Right forelimb (tissue), 1 donor: ENCODE measurements at regions not wholly inside any gene's neighbourhood (a gene's known extent, or its start where the extent isn't known, plus 50 kb on each side); places are given as distances from the start of the nearest gene placed in this dataset.

Experiments used
- DNase-seq: peaks from one replicate; pipeline ENCODE4 v3.0.0-alpha.2; 2018

DNA sequence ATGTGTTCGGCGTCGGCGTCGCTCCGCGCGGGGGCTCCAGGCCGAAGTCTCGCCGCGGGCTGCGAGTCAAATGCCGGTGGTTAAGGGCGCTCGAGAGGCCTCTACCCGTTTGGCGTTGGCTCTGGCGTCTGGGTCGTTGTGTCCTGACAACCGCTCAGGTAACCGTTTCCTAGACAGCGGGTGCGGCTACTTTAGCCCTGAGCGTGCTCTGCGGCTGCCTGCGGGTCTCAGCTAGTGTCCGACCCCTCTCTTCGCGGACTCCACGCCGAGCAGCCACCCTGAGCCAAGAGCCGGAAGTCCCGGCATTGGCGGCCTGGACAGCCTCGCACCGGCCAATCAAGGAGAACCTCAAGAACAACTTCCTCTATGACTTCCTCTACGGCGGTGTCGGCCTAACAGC, 173.4 kb downstream of the SETD4 start:
- DNase-seq: no peak

- DNase-seq: no peak
These were observed 174.3 kb downstream of the SETD4 start for GRCh38 chr21:35885942-35886541.

GRCh38 chr21:35882791-35883240, 177.5 kb downstream of the SETD4 start:
- no peak for DNase-seq

DNA sequence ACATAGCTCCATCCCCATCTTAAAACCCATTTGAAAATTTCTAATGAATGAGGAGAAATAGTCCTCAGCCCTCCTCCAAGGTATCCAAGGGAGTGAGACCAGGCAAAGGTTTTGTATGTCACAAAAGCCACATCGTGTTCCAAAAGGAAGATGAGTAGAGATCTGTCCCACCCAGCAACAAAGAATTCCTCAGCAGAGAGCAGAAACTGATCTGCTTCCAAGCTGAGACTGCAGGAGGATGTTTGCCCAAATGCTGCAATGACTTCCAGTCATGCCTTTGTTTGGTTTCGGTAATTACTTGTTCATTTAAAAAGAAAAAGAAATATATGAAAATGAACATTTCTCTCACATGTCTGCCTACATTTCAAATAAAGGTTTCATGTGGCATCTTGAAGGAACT, 186.9 kb downstream of the SETD4 start:
- no peak for DNase-seq

- no peak for DNase-seq
These were observed 188.4 kb downstream of the SETD4 start for GRCh38 chr21:35871906-35872305.

GRCh38 chr21:35868869-35869223, 191.5 kb downstream of the SETD4 start:
- DNase-seq: no peak

DNA sequence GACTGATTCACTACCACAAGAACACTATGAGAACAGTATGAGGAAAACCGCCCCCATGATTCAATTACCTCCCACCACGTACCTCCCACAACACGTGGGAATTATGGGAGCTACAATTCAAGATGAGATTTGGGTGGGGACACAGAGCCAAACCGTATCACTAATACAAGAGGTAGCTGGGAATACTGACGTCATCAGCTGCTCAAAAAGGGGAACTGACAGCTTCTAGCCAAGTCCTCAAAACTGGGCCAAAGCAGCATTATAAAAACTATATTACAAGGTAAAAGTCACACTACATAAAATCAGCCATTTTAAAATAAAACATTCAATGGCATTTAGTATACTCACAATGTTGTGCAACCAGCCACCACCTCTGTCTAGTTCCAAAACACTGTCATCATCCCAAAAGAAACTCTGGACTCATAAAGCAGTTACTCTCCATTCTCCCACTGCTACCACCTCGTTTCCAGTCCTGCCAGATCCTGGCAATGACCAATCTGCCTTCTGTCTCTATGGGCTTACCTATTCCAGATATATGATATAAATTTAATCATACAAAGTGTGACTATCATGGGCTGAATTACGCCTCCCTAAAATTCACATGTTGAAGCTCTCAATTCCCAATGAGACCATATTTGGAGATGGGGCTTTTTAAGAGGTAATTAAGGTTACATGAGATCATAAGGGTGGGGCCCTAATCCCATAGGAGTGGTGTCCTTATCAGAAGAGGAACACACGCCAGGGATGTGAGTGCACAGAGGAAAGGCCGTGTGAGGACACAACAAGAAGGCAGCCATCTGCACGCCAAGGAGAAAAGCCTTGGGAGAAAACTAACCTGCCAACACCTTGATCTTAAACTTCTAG, 192.1 kb downstream of the SETD4 start:
- DNase-seq: no peak

DNA sequence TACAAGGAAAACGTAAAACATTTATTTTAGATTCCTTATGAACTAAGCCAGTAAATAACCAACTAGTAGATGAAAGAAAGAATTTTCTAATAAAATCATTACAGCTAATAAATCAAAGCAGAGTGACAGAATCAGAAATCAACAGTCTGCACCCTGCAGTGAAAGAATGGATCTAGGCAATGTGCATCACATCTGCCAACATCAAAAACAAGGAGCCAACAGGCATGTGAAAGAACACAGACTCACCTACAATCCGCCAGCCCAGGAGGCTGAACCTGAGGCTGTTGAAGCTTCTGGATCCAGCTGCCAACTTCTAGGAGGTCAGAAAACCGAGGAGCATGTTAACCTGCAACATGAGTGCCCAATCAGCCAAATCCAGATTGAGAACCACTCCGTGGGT, 196.3 kb downstream of the SETD4 start:
- DNase-seq: no peak

GRCh38 chr21:35862969-35863368, 197.4 kb downstream of the SETD4 start:
- no peak for DNase-seq

DNA sequence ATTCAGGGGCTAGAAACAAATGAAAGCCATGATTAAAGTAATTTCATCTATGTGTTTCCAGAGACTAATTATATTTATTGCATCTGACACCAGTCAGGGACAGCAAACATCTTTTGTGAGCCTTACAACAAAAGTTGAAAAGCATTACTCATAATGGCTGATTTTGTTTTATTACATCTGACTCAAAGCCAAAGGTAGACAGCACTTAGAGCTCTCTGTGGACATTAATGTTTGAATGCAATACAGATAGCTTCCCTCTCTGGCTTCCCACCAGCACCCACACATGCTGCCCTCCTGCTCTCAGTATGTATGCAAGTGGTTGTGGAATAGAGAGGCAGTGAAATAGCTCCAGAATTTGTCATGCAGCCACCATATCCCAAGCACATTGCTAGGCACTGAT, 198.7 kb downstream of the SETD4 start:
- DNase-seq: no peak

DNA sequence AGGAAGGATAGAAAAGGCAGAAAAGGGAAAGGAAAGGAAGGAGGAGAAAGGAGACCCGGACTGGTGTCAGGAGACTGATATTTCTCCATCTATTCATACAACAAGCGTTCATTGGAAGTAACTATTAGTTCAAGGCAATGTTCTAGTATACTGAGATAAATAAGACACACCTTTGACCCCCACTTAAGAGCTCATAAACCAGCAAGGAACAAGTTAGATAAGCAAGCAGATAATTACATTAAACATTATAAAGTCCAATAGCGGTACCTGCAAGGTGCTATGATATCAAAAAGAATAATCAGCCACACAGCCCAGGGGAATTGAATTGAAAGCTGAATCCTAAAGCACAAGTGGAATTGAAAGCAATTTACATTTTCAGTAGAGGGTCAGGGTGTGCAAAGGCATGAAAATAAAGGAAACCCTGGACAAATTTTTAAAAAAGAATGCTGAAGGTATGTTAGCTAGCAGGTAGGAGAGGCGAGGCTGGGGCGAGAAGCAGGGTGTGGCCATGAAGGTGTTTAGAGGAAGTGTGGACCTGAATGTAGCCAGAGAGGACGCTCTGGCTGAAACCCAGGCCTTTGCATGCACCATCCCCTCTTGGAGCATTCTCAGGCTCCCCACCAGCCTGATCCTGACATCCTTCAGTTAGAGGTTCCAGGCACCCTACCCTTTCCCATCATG, 200.0 kb downstream of the SETD4 start:
- no peak for DNase-seq

GRCh38 chr21:35859677-35860076, 200.6 kb downstream of the SETD4 start:
- no peak for DNase-seq

DNA sequence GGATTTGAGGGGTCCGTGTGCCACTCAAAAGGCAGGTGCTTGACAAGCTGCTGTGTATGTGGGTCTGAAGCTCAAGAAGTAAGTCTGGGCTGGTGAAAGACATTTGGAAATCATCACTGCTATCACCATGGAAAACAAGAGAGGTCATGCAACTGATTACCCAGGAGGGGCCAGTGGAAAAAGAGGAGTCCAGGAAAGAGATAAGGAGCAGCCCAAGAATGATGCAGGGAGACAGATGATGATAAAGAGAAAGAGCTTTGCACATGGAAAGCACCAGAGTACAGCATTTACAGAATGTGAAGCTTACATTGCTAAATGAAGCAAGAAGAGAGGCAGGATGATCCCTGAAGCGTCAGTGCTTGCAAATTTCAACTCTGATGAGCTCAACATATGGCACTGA, 203.2 kb downstream of the SETD4 start:
- DNase-seq: no peak

DNA sequence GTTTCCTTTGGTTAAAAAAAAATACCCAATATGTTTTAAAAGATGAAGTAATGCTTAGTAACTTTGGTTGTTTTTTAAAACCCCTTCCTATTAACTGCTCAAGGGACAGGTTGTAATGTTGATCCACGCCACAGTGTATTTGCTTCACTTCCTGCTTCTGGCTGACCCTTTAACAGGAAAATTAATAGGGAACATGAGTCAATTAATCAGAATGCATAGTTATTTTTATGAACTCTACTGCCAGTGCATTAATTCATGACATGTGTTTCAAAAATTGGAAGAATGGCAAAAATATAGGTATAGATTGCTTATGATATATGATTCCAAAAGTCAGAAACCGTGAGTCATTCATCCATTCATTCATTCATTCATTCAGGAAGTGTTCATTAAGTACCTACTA, 204.8 kb downstream of the SETD4 start:
- DNase-seq: no peak

GRCh38 chr21:35854281-35854680, 206.0 kb downstream of the SETD4 start:
- DNase-seq: no peak

- no peak for DNase-seq
These were observed 206.7 kb downstream of the SETD4 start for GRCh38 chr21:35853321-35854239.

DNA sequence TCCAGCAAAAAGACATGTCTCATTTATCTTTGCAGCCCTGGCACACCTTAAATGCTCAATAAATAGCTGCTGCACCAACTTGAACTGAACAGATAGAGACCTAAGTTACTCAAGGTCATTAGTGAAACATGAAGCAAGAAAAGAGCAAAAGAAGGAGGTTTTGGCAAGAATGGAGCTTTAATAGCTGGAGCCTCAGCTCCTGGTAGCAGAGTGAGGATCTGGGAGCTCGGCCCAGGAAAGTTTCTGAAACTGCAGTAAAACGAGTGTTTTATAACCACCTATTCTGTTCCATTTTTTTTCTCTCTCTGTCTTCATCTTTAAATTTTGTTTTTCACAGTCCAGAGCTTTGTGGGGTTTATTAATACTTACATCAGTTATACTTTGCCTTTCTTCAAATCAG, 207.5 kb downstream of the SETD4 start:
- DNase-seq: no peak

GRCh38 chr21:35850542-35851103, 209.7 kb downstream of the SETD4 start:
- no peak for DNase-seq

DNA sequence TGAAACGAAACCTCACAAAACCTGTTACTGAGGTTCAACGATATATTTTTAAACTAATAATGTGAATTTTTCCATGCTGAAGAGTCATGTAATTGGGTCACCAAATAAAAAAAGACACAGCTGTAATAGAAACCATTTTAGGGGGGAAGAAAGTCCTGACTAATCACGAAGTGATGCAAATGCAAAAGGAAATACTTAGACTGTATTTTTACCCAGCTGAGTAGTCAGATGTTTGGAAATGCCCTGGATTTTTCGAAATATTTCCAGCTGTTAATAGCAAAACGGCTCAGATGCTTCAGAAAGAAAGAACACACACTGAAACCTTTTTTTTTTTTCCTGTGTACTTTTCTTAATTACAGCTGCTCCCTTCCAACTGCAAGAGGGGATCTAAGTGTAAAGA, 210.3 kb downstream of the SETD4 start:
- no peak for DNase-seq

DNA sequence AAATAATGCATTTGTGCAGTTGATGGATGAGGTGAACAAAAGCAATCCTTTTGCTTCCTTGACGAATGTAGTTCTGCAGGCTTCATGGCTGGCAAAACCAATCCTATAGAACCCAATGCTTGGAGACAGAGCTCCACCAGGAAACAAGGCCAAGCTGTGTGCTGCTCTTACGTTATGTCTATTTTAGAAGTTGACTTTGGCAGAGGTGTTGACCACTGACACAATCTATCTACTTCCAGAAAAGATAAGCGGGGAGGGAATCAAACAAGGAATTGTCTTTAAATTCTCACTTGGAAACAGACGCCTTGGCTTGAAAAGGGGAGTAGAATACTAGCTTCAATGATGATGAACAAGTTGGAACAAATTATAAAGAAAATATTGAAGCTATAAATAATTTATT, 211.2 kb downstream of the SETD4 start:
- no peak for DNase-seq

- DNase-seq: no peak
These were observed 216.2 kb downstream of the SETD4 start for GRCh38 chr21:35843911-35844667.

DNA sequence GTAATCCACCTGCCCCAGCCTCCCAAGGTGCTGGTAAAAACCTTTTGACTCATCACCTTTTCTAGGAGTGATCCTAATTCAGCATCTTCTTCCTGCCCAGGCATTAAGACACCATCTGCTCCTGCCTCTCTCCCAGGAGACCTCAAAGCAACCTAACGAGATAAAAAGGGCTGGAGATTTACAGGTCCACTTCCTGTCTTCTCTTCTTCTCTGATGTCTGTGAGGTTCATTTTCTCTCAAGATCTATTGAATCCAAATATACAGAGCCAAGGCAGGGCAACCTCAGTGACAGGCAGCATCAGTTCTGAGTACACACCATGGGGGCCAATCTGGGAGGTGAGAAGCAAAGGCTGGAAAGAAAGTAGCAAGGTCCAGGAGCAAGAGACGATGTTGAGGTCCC, 219.4 kb downstream of the SETD4 start:
- DNase-seq: no peak
